ENCODE measurements at regions not wholly inside any gene's neighbourhood (a gene's known extent, or its start where the extent isn't known, plus 50 kb on each side); places are given as distances from the start of the nearest gene placed in this dataset.
A peak's percentile ranks its signal among the peaks of the same experiment; 100 is the strongest.

DNA sequence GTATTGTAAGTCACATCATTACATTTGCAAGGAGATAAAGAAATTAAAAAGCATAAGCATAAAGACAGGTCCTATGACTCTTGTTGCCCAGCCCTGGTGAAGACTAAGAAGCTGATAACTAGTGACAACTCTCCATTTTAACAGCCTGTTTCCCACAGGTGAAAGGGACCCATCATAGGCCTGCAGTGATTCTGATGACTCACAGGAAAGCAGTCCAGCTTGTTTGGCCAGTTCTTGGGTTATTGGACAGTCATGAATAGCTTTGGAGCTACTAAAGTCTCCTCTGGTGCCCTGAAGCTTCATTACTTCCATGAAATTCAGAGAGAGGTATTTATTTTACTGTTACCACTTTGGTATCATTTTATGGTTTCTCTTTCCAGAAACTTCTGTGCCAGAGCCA is 55.5 kb upstream of the DYRK2 start:
- DNase-seq = peak; percentile 42

DNA sequence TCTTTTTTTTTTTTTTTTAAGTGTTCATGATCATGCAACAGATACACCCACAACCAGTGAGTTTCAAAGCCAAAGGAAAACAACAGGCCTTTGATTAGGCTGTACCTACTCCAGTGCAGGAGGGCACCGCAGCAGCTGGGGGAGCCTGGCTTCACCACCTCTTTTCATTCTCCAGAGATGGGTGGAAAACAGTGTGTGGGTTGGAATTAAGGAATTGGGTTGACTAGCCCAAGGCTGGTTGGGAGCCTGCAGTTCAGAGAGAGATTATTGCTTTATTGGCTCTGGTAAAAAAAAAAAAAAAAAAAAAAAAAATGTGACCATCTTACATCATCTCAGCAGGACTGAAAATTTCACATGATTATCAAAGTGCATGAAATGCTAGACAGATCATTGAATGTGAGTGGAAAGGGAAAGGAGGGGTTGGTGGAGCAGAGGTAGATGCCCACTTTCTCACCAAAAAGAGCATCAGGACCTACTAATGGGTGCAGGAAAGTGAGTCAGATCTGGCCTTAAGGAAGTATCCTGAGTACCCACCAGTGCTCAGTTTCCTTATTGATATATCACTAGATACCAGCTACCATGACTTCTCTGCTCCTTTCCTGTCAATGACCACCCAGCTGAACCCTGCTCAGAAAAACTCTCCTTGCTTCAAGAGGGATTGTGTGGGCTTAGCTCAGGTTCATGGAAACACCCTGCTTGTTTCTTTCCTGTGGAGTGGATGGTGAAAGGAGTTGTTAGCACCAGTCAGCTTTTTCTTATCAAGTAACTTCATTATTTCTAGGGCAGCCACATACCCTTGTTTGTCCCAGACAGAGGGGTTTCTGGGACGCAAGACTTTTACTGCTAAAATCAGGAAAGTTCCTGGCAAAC is 54.8 kb upstream of the DYRK2 start:
- no peak for DNase-seq

DNA sequence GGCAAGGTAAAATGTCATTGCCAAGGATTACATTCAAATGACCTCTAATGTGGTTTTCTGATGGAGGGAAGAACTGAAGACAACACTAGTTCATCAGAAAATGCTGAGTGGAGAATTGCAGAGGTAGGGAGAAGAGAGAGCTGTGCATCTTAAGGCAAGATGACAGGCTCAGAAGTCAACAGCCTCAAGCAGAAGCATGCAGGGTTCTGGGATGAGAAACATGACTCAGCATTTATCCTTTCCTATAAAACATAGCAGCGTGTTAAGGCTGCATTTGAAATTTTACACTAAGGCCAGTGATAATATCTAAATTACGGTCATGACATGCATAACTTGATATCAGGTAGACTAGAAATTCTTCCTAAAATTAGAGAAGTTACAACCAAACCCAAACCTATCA is 53.7 kb upstream of the DYRK2 start:
- no peak for DNase-seq

DNA sequence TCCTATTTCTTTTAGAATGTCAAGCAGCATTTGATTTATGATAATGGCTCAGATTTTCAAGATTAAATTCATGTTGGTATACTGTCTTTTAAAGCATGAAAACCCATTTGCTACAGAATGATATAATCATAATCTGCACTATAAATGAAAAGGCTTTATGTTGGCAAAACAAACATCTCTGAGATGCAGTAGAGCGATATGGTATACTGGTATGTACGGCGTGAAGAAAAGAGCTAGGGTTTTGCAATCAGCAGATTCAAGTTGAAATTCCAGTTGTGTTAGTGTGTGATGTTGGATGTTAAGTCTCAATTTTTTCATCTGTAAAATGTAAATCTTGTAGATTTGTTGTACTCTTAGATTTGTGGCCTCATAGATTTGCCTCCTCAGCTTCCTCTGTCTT is 53.2 kb upstream of the DYRK2 start:
- no peak for DNase-seq

DNA sequence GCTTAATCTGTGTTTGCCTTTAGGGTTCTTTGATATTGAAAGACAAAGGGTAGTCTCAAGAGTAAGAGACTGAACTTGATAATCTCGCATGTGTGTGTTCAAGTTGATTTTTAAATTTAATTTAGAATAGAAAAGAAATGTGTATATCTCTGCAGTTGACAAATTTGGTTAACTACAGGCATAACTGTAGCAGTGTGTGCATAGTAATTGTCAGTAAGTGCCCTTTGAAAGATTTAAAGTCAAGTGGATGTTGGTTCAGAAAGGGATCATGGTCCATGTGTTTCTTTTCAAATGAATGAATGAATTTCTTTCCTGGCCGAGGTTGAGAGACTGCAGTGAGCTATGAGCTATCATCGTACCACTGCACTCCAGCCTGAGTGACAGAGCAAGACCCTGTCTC is 49.9 kb upstream of the DYRK2 start:
- DNase-seq = no peak
